AG04449 (cell line): ENCODE measurements at regions not wholly inside any gene's neighbourhood (a gene's known extent, or its start where the extent isn't known, plus 50 kb on each side); places are given as distances from the start of the nearest gene placed in this dataset.

Experiments
- CTCF ChIA-PET: fragments of 350-600 bp; formaldehyde crosslinking; extraction: SDS; loops from one replicate; lab custom pipeline; 2021; ENCODE audit warnings: antibody characterized with exemption; lab: Yijun Ruan, JAX
- POLR2A ChIA-PET: fragments of 400-600, 350-600 bp; formaldehyde crosslinking; extraction: SDS; loops from one replicate; lab custom pipeline; 2020; ENCODE audit warnings: antibody characterized with exemption, inconsistent platforms; lab: Yijun Ruan, JAX
- DNase-seq: peaks from one replicate; pipeline ENCODE4 v3.0.0-alpha.2; 2010; ENCODE audit warnings: low read depth, low spot score
- H3K4me3 ChIP-seq: 2 replicates; pipeline ENCODE4 v1.5.1; 2011; ENCODE audit warnings: low read depth, mild to moderate bottlenecking, control low read depth, low read length
- CTCF ChIP-seq: IDR thresholded peaks from one replicate; pipeline ENCODE4 v1.5.1; 2011; ENCODE audit warnings: mild to moderate bottlenecking, moderate library complexity, low read length, control low read depth, inconsistent platforms; ENCODE audit not compliant: insufficient read depth; ENCODE audit errors: missing control alignments

- DNase-seq: no peak
- POLR2A ChIA-PET: no interaction called here
- no peak overlapping the region for H3K4me3 ChIP-seq
- CTCF ChIA-PET: no interaction called here
- TF ChIP-seq CTCF: no peak
These were observed 510.1 kb upstream of the SLC8A1 start for GRCh38 chr2:40962026-40962425.

GRCh38 chr2:40964509-40965250 lies 512.8 kb upstream of the SLC8A1 start:
- no peak overlapping the region for H3K4me3 ChIP-seq
- CTCF ChIA-PET: no interaction called here
- DNase-seq: no peak
- TF ChIP-seq CTCF: no peak
- POLR2A ChIA-PET: no interaction called here

- no peak for TF ChIP-seq CTCF
- no peak overlapping the region for H3K4me3 ChIP-seq
- no peak for DNase-seq
- ChIA-PET POLR2A (no interaction called here), CTCF (no interaction called here)
These were observed 515.6 kb upstream of the SLC8A1 start for GRCh38 chr2:40967451-40967850.

- DNase-seq: no peak
- H3K4me3 ChIP-seq: no peak overlapping the region
- POLR2A ChIA-PET: no interaction called here
- no peak for TF ChIP-seq CTCF
- CTCF ChIA-PET: no interaction called here
These were observed 523.3 kb upstream of the SLC8A1 start for GRCh38 chr2:40975151-40975550.

GRCh38 chr2:40997362-40997761 lies 545.5 kb upstream of the SLC8A1 start:
- H3K4me3 ChIP-seq: no peak overlapping the region
- no peak for TF ChIP-seq CTCF
- POLR2A ChIA-PET: no interaction called here
- DNase-seq: no peak
- CTCF ChIA-PET: no interaction called here

GRCh38 chr2:41000374-41000773 lies 548.5 kb upstream of the SLC8A1 start:
- ChIA-PET CTCF (no interaction called here), POLR2A (no interaction called here)
- no peak overlapping the region for H3K4me3 ChIP-seq
- no peak for DNase-seq
- no peak for TF ChIP-seq CTCF
